GM12892 (cell line): ENCODE measurements at regions not wholly inside any gene's neighbourhood (a gene's known extent, or its start where the extent isn't known, plus 50 kb on each side); places are given as distances from the start of the nearest gene placed in this dataset.

Experiments
- POLR2A ChIP-seq: IDR thresholded peaks from 2 replicates; pipeline ENCODE4 v1.6.1; 2011; ENCODE audit warnings: low read depth, low read length, control low read depth
- POLR2AphosphoS5 ChIP-seq: IDR thresholded peaks from 2 replicates; pipeline ENCODE4 v1.6.1; 2011; ENCODE audit warnings: low read depth, low read length, control low read depth

- TF ChIP-seq POLR2AphosphoS5: no peak
- TF ChIP-seq POLR2A: no peak
These were observed 76.2 kb upstream of the KCNA1 start for GRCh38 chr12:4833524-4833923.
